CD8-positive, alpha-beta memory T cell (primary cell): ENCODE measurements at regions not wholly inside any gene's neighbourhood (a gene's known extent, or its start where the extent isn't known, plus 50 kb on each side); places are given as distances from the start of the nearest gene placed in this dataset.
A peak's percentile ranks its signal among the peaks of the same experiment; 100 is the strongest.

Source experiments
- CTCF ChIA-PET: fragments of 350-600 bp; sonication (Branson Sonifier 250); formaldehyde crosslinking; loops from one replicate; lab custom pipeline; 2021; ENCODE audit warnings: antibody characterized with exemption; lab: Charles Lee
- POLR2A ChIA-PET: fragments of 350-600 bp; sonication (Branson Sonifier 250); formaldehyde crosslinking; loops from one replicate; lab custom pipeline; 2021; ENCODE audit warnings: antibody characterized with exemption; lab: Charles Lee
- DNase-seq, 5 donors: peaks; one replicate each; pipeline versions ENCODE4 v3.0.0 to v3.0.0-alpha.2; 2020 to 2022; ENCODE audit warnings: mixed read lengths in 1 of 5
- H3K27ac ChIP-seq: one replicate; pipeline ENCODE4 v1.7.0; 2013; ENCODE audit warnings: low read depth, mild to moderate bottlenecking, low read length, moderate library complexity
- H3K27me3 ChIP-seq: 2 replicates; pipeline ENCODE4 v1.7.0; 2013; ENCODE audit warnings: low read length, mild to moderate bottlenecking; ENCODE audit not compliant: insufficient read depth, poor library complexity, severe bottlenecking
- H3K36me3 ChIP-seq: 2 replicates; pipeline ENCODE4 v1.7.0; 2013; ENCODE audit warnings: mild to moderate bottlenecking, low read length, moderate library complexity; ENCODE audit not compliant: insufficient read depth
- H3K4me1 ChIP-seq: 2 replicates; pipeline ENCODE4 v1.7.0; 2013; ENCODE audit warnings: mild to moderate bottlenecking, low read length, moderate library complexity; ENCODE audit not compliant: insufficient read depth
- H3K4me3 ChIP-seq: 2 replicates; pipeline ENCODE4 v1.7.0; 2013; ENCODE audit warnings: mild to moderate bottlenecking, low read length
- H3K9me3 ChIP-seq: 2 replicates; pipeline ENCODE4 v1.7.0; 2013; ENCODE audit warnings: mild to moderate bottlenecking, low read length
- H3K27ac Mint-ChIP-seq, 8 donors: one replicate each; pipeline ENCODE4 v1.8.0; 2020 to 2021; ENCODE audit warnings: mixed read lengths in 8 of 8, mild to moderate bottlenecking in 6 of 8, inconsistent platforms in 3 of 8, moderate library complexity in 3 of 8
- H3K27me3 Mint-ChIP-seq, 2 donors: one replicate each; pipeline ENCODE4 v1.8.0; 2020 to 2021; ENCODE audit warnings: mixed read lengths in 2 of 2, mild to moderate bottlenecking in 1 of 2, moderate library complexity in 1 of 2
- H3K36me3 Mint-ChIP-seq, 3 donors: one replicate each; pipeline ENCODE4 v1.8.0; 2020 to 2021; ENCODE audit warnings: mixed read lengths in 3 of 3, inconsistent platforms in 1 of 3, mild to moderate bottlenecking in 1 of 3
- H3K4me1 Mint-ChIP-seq, 3 donors: one replicate each; pipeline ENCODE4 v1.8.0; 2020 to 2021; ENCODE audit warnings: mixed read lengths in 3 of 3, inconsistent platforms in 1 of 3, mild to moderate bottlenecking in 1 of 3
- H3K4me3 Mint-ChIP-seq, 7 donors: one replicate each; pipeline ENCODE4 v1.8.0; 2020 to 2021; ENCODE audit warnings: mixed read lengths in 7 of 7, mild to moderate bottlenecking in 6 of 7, moderate library complexity in 4 of 7, inconsistent platforms in 2 of 7
- H3K9me3 Mint-ChIP-seq, 5 donors: one replicate each; pipeline ENCODE4 v1.8.0; 2020 to 2022; ENCODE audit warnings: mixed read lengths in 5 of 5, mild to moderate bottlenecking in 3 of 5, moderate library complexity in 2 of 5, inconsistent platforms in 1 of 5

- CTCF ChIA-PET = no interaction called here
- Mint-ChIP-seq H3K36me3 (no peaks in the 10 kb centered on the region), H3K27me3 (no peaks in the 10 kb centered on the region), H3K27ac (no peak overlapping the region), H3K4me3 (no peak overlapping the region), H3K9me3 (peaks cover 0 to 2% (median 0%) of the 10 kb centered on the region in 5 donors), H3K4me1 (no peaks in the 10 kb centered on the region)
- no peaks in the 10 kb centered on the region for H3K9me3 ChIP-seq
- H3K4me1 ChIP-seq = no peaks in the 10 kb centered on the region
- no peak overlapping the region for H3K27ac ChIP-seq
- H3K36me3 ChIP-seq = no peaks in the 10 kb centered on the region
- POLR2A ChIA-PET = no interaction called here
- H3K27me3 ChIP-seq = no peaks in the 10 kb centered on the region
- no peak for DNase-seq
- no peak overlapping the region for H3K4me3 ChIP-seq
These were observed 65.9 kb upstream of the TNP1 start for GRCh38 chr2:216925636-216926366.

- Histone ChIP-seq H3K4me1 (no peaks in the 10 kb centered on the region), H3K27me3 (no peaks in the 10 kb centered on the region), H3K27ac (no peak overlapping the region), H3K9me3 (no peaks in the 10 kb centered on the region), H3K4me3 (no peak overlapping the region), H3K36me3 (no peaks in the 10 kb centered on the region)
- no peaks in the 10 kb centered on the region for H3K4me1 Mint-ChIP-seq
- H3K27ac Mint-ChIP-seq = no peak overlapping the region
- CTCF ChIA-PET = no interaction called here
- H3K27me3 Mint-ChIP-seq = no peaks in the 10 kb centered on the region
- POLR2A ChIA-PET = no interaction called here
- H3K9me3 Mint-ChIP-seq = peaks cover 0 to 2% (median 0%) of the 10 kb centered on the region in 5 donors
- DNase-seq = no peak
- no peaks in the 10 kb centered on the region for H3K36me3 Mint-ChIP-seq
- no peak overlapping the region for H3K4me3 Mint-ChIP-seq
These were observed 65.1 kb upstream of the TNP1 start for GRCh38 chr2:216925006-216925405.

- no peaks in the 10 kb centered on the region for H3K27me3 Mint-ChIP-seq
- H3K27ac Mint-ChIP-seq = no peak overlapping the region
- no peaks in the 10 kb centered on the region for H3K4me1 ChIP-seq
- no peaks in the 10 kb centered on the region for H3K9me3 ChIP-seq
- no peak for DNase-seq
- H3K36me3 Mint-ChIP-seq = no peaks in the 10 kb centered on the region
- POLR2A ChIA-PET = no interaction called here
- H3K27ac ChIP-seq = no peak overlapping the region
- H3K4me3 Mint-ChIP-seq = no peak overlapping the region
- H3K9me3 Mint-ChIP-seq = peaks cover 0 to 4% (median 0%) of the 10 kb centered on the region in 5 donors
- H3K4me3 ChIP-seq = no peak overlapping the region
- CTCF ChIA-PET = no interaction called here
- no peaks in the 10 kb centered on the region for H3K4me1 Mint-ChIP-seq
- H3K27me3 ChIP-seq = no peaks in the 10 kb centered on the region
- no peaks in the 10 kb centered on the region for H3K36me3 ChIP-seq
These were observed 63.8 kb upstream of the TNP1 start for GRCh38 chr2:216923706-216924105.

- Mint-ChIP-seq H3K36me3 (no peaks in the 10 kb centered on the region), H3K4me1 (no peaks in the 10 kb centered on the region), H3K9me3 (peaks cover 0 to 5% (median 0%) of the 10 kb centered on the region in 5 donors), H3K4me3 (no peak overlapping the region), H3K27ac (no peak overlapping the region), H3K27me3 (no peaks in the 10 kb centered on the region)
- CTCF ChIA-PET = interaction anchor here (1.0 kb wide), 1 partner anchor 11 kb away, joined by 3 read pairs; no protein-coding TSS in a partner anchor
- no peak for DNase-seq
- POLR2A ChIA-PET = no interaction called here
- Histone ChIP-seq H3K4me1 (no peaks in the 10 kb centered on the region), H3K9me3 (no peaks in the 10 kb centered on the region), H3K4me3 (no peak overlapping the region), H3K36me3 (no peaks in the 10 kb centered on the region), H3K27ac (no peak overlapping the region), H3K27me3 (no peaks in the 10 kb centered on the region)
These were observed 62.4 kb upstream of the TNP1 start for GRCh38 chr2:216922175-216922780.

- Histone ChIP-seq H3K9me3 (no peaks in the 10 kb centered on the region), H3K36me3 (no peaks in the 10 kb centered on the region), H3K4me3 (no peak overlapping the region), H3K27ac (no peak overlapping the region), H3K4me1 (no peaks in the 10 kb centered on the region), H3K27me3 (no peaks in the 10 kb centered on the region)
- POLR2A ChIA-PET = no interaction called here
- Mint-ChIP-seq H3K4me1 (no peaks in the 10 kb centered on the region), H3K27ac (no peak overlapping the region), H3K36me3 (no peaks in the 10 kb centered on the region), H3K4me3 (no peak overlapping the region), H3K27me3 (peaks cover 0 to 3% of the 10 kb centered on the region in 2 donors), H3K9me3 (peaks cover 0 to 7% (median 0%) of the 10 kb centered on the region in 5 donors)
- no peak for DNase-seq
- CTCF ChIA-PET = no interaction called here
These were observed 61.1 kb upstream of the TNP1 start for GRCh38 chr2:216920937-216921456.

- Mint-ChIP-seq H3K27ac (peak overlapping the region in 1 of 8 donors; percentile 51), H3K4me1 (no peaks in the 10 kb centered on the region), H3K9me3 (peaks cover 0 to 7% (median 0%) of the 10 kb centered on the region in 5 donors), H3K27me3 (peaks cover 0 to 3% of the 10 kb centered on the region in 2 donors), H3K36me3 (no peaks in the 10 kb centered on the region), H3K4me3 (no peak overlapping the region)
- H3K36me3 ChIP-seq = no peaks in the 10 kb centered on the region
- H3K9me3 ChIP-seq = no peaks in the 10 kb centered on the region
- H3K27ac ChIP-seq = no peak overlapping the region
- no peaks in the 10 kb centered on the region for H3K4me1 ChIP-seq
- ChIA-PET POLR2A (no interaction called here), CTCF (no interaction called here)
- H3K4me3 ChIP-seq = no peak overlapping the region
- H3K27me3 ChIP-seq = no peaks in the 10 kb centered on the region
- no peak for DNase-seq
These were observed 60.4 kb upstream of the TNP1 start for GRCh38 chr2:216920143-216920876.

GRCh38 chr2:216918088-216918680, 58.3 kb upstream of the TNP1 start:
- Histone ChIP-seq H3K27me3 (no peaks in the 10 kb centered on the region), H3K9me3 (no peaks in the 10 kb centered on the region), H3K27ac (no peak overlapping the region), H3K4me1 (no peaks in the 10 kb centered on the region), H3K4me3 (no peak overlapping the region), H3K36me3 (no peaks in the 10 kb centered on the region)
- ChIA-PET CTCF (no interaction called here), POLR2A (no interaction called here)
- no peaks in the 10 kb centered on the region for H3K4me1 Mint-ChIP-seq
- no peaks in the 10 kb centered on the region for H3K36me3 Mint-ChIP-seq
- no peak for DNase-seq
- peaks cover 0 to 3% of the 10 kb centered on the region in 2 donors for H3K27me3 Mint-ChIP-seq
- no peak overlapping the region for H3K4me3 Mint-ChIP-seq
- H3K27ac Mint-ChIP-seq = peak overlapping the region in 1 of 8 donors; percentile 71
- peaks cover 0 to 7% (median 0%) of the 10 kb centered on the region in 5 donors for H3K9me3 Mint-ChIP-seq
